Osteoblast (primary cell): ENCODE measurements at regions not wholly inside any gene's neighbourhood (a gene's known extent, or its start where the extent isn't known, plus 50 kb on each side); places are given as distances from the start of the nearest gene placed in this dataset.

Source experiments
- DNase-seq: peaks from one replicate; pipeline ENCODE4 v3.0.0; 2011; ENCODE audit warnings: low spot score, mixed read lengths; ENCODE audit not compliant: insufficient read length; ENCODE audit errors: missing footprints
- H2AFZ ChIP-seq: 2 replicates; pipeline ENCODE4 v1.6.0; 2011; ENCODE audit warnings: mild to moderate bottlenecking, low read length
- H3K27ac ChIP-seq: 2 replicates; pipeline ENCODE4 v1.5.1; 2011; ENCODE audit warnings: mild to moderate bottlenecking, low read depth, low read length, moderate library complexity
- H3K27me3 ChIP-seq: 2 replicates; pipeline ENCODE4 v1.6.0; 2012; ENCODE audit warnings: mild to moderate bottlenecking, control low read depth, inconsistent platforms, low read length, moderate library complexity; ENCODE audit not compliant: insufficient read depth
- H3K36me3 ChIP-seq: 2 replicates; pipeline ENCODE4 v1.5.1; 2011; ENCODE audit warnings: mild to moderate bottlenecking, low read length, control low read depth, moderate library complexity; ENCODE audit not compliant: insufficient read depth
- H3K4me1 ChIP-seq: 2 replicates; pipeline ENCODE4 v1.5.1; 2011; ENCODE audit warnings: mild to moderate bottlenecking, low read length, control low read depth, moderate library complexity; ENCODE audit not compliant: insufficient read depth
- H3K4me2 ChIP-seq: 2 replicates; pipeline ENCODE4 v1.6.0; 2011; ENCODE audit warnings: mild to moderate bottlenecking, low read length; ENCODE audit not compliant: insufficient read depth
- H3K4me3 ChIP-seq: fragments of 200-600 bp; sonication (generic); 3 replicates; pipeline ENCODE4 v1.5.1; 2012; ENCODE audit warnings: mild to moderate bottlenecking, low read length, inconsistent platforms; ENCODE audit not compliant: insufficient read depth
- H3K79me2 ChIP-seq: 2 replicates; pipeline ENCODE4 v1.6.0; 2012; ENCODE audit warnings: mild to moderate bottlenecking, low read length, control low read depth, inconsistent platforms; ENCODE audit not compliant: insufficient read depth
- H3K9me3 ChIP-seq: 2 replicates; pipeline ENCODE4 v1.5.1; 2011; ENCODE audit warnings: low read depth, low read length, control low read depth
- H4K20me1 ChIP-seq: 2 replicates; pipeline ENCODE4 v1.6.0; 2012; ENCODE audit warnings: mild to moderate bottlenecking, low read length, control low read depth; ENCODE audit not compliant: insufficient read depth
- CTCF ChIP-seq: IDR thresholded peaks from 2 replicates; pipeline ENCODE4 v1.5.1; 2011; ENCODE audit warnings: mild to moderate bottlenecking, low read depth, low read length, moderate library complexity; ENCODE audit errors: extremely low read depth

DNA sequence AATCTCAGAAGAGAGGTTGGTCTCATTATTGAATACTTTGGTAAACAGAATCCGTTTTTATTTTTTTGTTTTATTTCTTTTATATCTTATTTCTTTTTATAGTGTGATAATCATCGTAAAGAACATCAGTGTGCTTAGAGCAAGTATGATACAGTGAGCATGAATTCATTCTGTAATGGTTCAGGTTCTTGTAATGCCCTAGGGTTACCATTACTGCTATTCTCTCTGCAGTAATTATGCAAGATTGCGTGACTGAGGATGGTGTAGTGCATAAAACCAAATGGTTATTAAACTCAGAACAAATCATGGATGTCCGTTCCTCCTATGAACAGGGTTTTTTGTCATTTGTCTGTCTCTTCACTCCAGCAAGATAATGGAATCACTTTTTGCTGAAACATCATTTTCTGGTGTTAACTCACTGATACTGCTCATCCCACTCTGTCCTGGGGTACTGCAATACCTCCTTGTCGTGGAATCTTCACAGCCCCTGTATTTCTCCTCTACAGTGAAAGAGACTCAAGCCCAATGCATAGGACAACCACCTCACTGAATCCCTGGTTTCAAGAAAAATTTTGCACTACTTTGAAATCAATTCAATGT lies 274.8 kb upstream of the ST6GAL2 start:
- Histone ChIP-seq H3K4me1 (no peaks in the 10 kb centered on the region), H2AFZ (no peak overlapping the region), H3K9me3 (no peaks in the 10 kb centered on the region), H3K27ac (no peak overlapping the region), H3K36me3 (no peaks in the 10 kb centered on the region), H3K4me2 (no peak overlapping the region), H3K4me3 (no peak overlapping the region), H3K27me3 (no peaks in the 10 kb centered on the region), H4K20me1 (no peaks in the 10 kb centered on the region), H3K79me2 (no peaks in the 10 kb centered on the region)
- no peak for DNase-seq
- TF ChIP-seq CTCF: no peak

GRCh38 chr2:107168141-107168540 lies 282.2 kb upstream of the ST6GAL2 start:
- H3K36me3 ChIP-seq: no peaks in the 10 kb centered on the region
- no peaks in the 10 kb centered on the region for H3K27me3 ChIP-seq
- no peak for DNase-seq
- no peaks in the 10 kb centered on the region for H4K20me1 ChIP-seq
- no peaks in the 10 kb centered on the region for H3K4me1 ChIP-seq
- H3K4me3 ChIP-seq: no peak overlapping the region
- no peak for TF ChIP-seq CTCF
- H3K27ac ChIP-seq: no peak overlapping the region
- H3K9me3 ChIP-seq: no peaks in the 10 kb centered on the region
- no peak overlapping the region for H2AFZ ChIP-seq
- no peaks in the 10 kb centered on the region for H3K79me2 ChIP-seq
- no peak overlapping the region for H3K4me2 ChIP-seq

- Histone ChIP-seq H3K27ac (no peak overlapping the region), H3K9me3 (no peaks in the 10 kb centered on the region), H3K4me3 (no peak overlapping the region), H3K36me3 (no peaks in the 10 kb centered on the region), H3K79me2 (no peaks in the 10 kb centered on the region), H3K4me2 (no peak overlapping the region), H3K4me1 (no peaks in the 10 kb centered on the region), H3K27me3 (no peaks in the 10 kb centered on the region), H4K20me1 (no peaks in the 10 kb centered on the region), H2AFZ (no peak overlapping the region)
- no peak for DNase-seq
- no peak for TF ChIP-seq CTCF
Measured at GRCh38 chr2:107174171-107174570, 288.2 kb upstream of the ST6GAL2 start.

DNA sequence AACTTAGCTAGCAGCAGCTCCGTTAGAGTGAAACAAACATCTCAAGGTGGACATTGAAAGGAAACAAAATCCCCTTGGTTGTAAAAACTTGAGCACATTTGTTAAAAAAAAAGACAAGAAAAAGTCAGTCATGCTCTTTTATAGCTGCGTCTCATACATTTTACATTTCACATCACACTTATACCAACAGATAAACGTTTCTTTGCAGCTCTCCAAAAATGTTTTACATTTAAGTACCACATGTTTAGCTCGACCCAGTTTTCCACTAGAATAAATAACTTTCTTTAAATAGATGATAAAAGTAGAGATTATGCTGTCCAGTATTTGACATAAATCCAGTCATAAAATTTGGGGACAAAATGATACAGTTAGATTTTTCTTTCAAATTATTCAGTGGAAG lies 297.0 kb upstream of the ST6GAL2 start:
- Histone ChIP-seq H3K4me2 (no peak overlapping the region), H3K79me2 (no peaks in the 10 kb centered on the region), H3K27me3 (no peaks in the 10 kb centered on the region), H3K4me1 (no peaks in the 10 kb centered on the region), H3K9me3 (no peaks in the 10 kb centered on the region), H2AFZ (no peak overlapping the region), H3K36me3 (no peaks in the 10 kb centered on the region), H4K20me1 (no peaks in the 10 kb centered on the region), H3K4me3 (no peak overlapping the region), H3K27ac (no peak overlapping the region)
- no peak for TF ChIP-seq CTCF
- DNase-seq: no peak
